NCI-H524 treated with DMSO at 0.1 percent for 48 hours (cell line): ENCODE measurements at regions not wholly inside any gene's neighbourhood (a gene's known extent, or its start where the extent isn't known, plus 50 kb on each side); places are given as distances from the start of the nearest gene placed in this dataset.

Experiments
- DNase-seq: peaks from one replicate; lab custom pipeline; 2025; lab: John Stamatoyannopoulos, UW

GRCh38 chr18:39749154-39749553, 2183.6 kb upstream of the CELF4 start:
- DNase-seq = no peak

GRCh38 chr18:39748727-39749126, 2183.1 kb upstream of the CELF4 start:
- DNase-seq = no peak

- no peak for DNase-seq
Measured at GRCh38 chr18:39746201-39746600, 2180.6 kb upstream of the CELF4 start.

- no peak for DNase-seq
Measured at GRCh38 chr18:39743463-39743862, 2177.9 kb upstream of the CELF4 start.

- no peak for DNase-seq
Measured at GRCh38 chr18:39741755-39742466, 2176.3 kb upstream of the CELF4 start.

- no peak for DNase-seq
Measured at GRCh38 chr18:39737869-39738268, 2172.3 kb upstream of the CELF4 start.

GRCh38 chr18:39732918-39733317, 2167.3 kb upstream of the CELF4 start:
- DNase-seq = no peak

GRCh38 chr18:39730606-39731005, 2165.0 kb upstream of the CELF4 start:
- no peak for DNase-seq

GRCh38 chr18:39724652-39725051, 2159.1 kb upstream of the CELF4 start:
- no peak for DNase-seq

GRCh38 chr18:39721712-39722111, 2156.1 kb upstream of the CELF4 start:
- no peak for DNase-seq

- no peak for DNase-seq
Measured at GRCh38 chr18:39713961-39714360, 2148.4 kb upstream of the CELF4 start.

- no peak for DNase-seq
Measured at GRCh38 chr18:39711701-39712100, 2146.1 kb upstream of the CELF4 start.

- no peak for DNase-seq
Measured at GRCh38 chr18:39705362-39705761, 2139.8 kb upstream of the CELF4 start.

GRCh38 chr18:39702888-39703287, 2137.3 kb upstream of the CELF4 start:
- no peak for DNase-seq

- no peak for DNase-seq
Measured at GRCh38 chr18:39701839-39702238, 2136.2 kb upstream of the CELF4 start.

GRCh38 chr18:39701055-39701783, 2135.6 kb upstream of the CELF4 start:
- DNase-seq = no peak

GRCh38 chr18:39699340-39699964, 2133.9 kb upstream of the CELF4 start:
- no peak for DNase-seq

- no peak for DNase-seq
Measured at GRCh38 chr18:39698436-39698835, 2132.8 kb upstream of the CELF4 start.

GRCh38 chr18:39693359-39693758, 2127.8 kb upstream of the CELF4 start:
- no peak for DNase-seq

GRCh38 chr18:39692367-39693015, 2126.9 kb upstream of the CELF4 start:
- no peak for DNase-seq

- no peak for DNase-seq
Measured at GRCh38 chr18:39685303-39685902, 2119.8 kb upstream of the CELF4 start.

- DNase-seq = no peak
Measured at GRCh38 chr18:39681061-39681460, 2115.5 kb upstream of the CELF4 start.
